HuH-7 (cell line): ENCODE measurements at regions not wholly inside any gene's neighbourhood (a gene's known extent, or its start where the extent isn't known, plus 50 kb on each side); places are given as distances from the start of the nearest gene placed in this dataset.
"Not testable (repeated sequence)": the region's sequence is repeated elsewhere in the genome, so short reads cannot be mapped to it uniquely, and the experiment has no call there.

Experiments used
- DNase-seq: peaks from one replicate; pipeline ENCODE4 v3.0.0; 2011; ENCODE audit warnings: low spot score

GRCh38 chr5:110812639-110813038 lies 73.8 kb downstream of the SLC25A46 start:
- DNase-seq = no peak

GRCh38 chr5:110815916-110816605 lies 77.3 kb downstream of the SLC25A46 start:
- DNase-seq = no peak

DNA sequence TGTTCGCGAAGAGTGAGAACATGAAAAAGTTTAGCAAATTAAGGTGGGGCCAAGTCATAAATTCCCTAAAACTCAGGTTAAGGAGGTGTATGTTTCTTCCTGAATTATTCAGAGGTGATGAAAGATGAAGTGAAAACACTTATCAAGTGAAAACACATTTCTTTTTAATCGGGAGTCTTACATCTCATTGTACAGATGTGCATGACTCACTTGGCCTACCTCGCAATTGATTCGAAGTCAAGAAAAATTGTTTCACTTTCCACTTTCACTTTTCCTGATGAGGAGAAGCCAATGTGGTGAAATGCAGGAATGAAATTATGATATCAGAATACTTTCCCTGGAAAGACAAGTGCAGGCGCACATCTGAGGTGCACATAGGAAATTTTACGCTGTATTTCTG lies 78.7 kb downstream of the SLC25A46 start:
- DNase-seq = no peak

GRCh38 chr5:110823571-110823970 lies 84.8 kb downstream of the SLC25A46 start:
- DNase-seq = no peak

- DNase-seq = no peak
These were observed 86.2 kb downstream of the SLC25A46 start for GRCh38 chr5:110824936-110825441.

GRCh38 chr5:110832683-110833082 lies 93.9 kb downstream of the SLC25A46 start:
- no peak for DNase-seq

DNA sequence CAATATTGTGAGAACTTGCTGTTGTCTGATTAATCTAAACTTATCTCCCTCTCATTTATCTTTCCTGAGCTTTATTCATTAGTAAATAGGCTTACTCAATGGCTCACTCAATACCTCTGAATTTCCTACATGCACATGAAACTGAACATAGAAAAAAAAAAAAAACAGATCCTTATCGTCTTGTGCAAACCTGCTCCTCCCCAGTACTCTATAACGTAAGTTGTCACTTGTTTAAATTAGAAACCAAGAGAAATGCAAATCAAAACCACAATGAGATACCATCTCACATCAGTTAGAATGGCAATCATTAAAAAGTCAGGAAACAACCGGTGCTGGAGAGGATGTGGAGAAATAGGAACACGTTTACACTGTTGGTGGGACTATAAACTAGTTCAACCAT lies 96.1 kb downstream of the SLC25A46 start:
- DNase-seq = not testable (repeated sequence)

GRCh38 chr5:110836851-110837250 lies 98.0 kb downstream of the SLC25A46 start:
- DNase-seq = no peak

DNA sequence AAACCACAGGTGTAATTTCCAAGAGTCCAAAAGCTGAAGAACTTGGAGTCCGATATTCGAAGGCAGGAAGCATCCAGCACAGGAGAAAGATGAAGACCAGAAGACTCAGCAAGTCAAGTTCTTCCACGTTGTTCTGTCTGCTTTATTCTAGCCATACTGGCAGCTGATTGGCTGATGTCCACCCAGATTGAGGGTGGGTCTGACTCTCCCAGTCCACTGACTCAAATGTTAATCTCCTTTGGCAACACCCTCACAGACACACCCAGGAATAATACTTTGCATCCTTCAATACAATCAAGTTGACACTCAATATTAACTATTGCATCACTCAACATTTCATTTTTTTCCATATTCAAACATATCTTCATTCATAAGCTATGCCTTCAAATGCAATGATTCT lies 99.5 kb downstream of the SLC25A46 start:
- DNase-seq = not testable (repeated sequence)

- no peak for DNase-seq
These were observed 100.2 kb downstream of the SLC25A46 start for GRCh38 chr5:110838961-110839360.

DNA sequence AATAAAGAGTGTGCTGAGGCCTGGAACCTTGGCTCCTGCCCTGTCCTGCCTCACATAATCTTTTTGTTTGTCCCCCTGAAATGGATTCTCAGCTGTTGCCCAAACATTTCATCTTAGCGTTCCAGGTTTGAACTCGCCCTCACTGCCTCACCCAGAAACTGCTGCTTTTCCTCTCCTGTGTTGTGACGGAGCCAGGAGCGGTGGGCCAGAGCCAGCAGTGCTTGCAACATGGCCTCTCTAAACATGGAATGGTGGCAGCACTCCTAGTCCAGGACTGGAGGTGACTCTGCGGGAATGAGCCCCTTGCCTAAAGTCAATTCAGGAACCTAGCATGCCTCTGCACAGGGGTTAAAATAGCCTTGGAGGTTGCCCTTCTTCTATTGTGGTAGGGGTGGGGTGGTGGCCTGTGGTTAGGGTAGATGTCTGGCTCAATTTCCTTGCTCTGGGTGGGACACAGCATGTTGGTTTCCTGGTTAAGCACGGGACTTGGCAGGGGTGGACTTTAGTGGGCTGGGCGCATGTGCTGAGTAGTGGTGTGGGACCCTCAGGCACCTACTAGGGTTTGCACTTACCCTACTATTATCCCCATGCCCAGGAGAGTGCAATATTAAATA lies 101.6 kb downstream of the SLC25A46 start:
- DNase-seq = no peak

DNA sequence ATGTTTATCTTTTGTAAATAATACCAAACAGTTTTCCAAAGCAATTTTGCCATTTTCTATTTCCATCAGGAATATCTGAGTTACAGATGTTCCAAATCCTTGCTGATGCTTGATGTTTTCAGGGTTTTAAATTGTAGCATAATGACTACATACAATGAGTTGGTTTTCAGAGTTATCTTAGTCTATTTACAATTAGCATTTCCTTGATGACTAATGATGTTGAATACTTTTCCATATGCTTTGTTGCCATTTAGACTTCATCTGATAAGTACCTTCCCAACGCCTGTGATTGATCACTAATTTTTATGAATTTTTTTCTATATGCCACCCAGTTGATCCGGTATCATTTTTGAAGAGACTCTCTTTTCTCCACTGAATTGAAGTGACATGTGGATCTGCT lies 102.3 kb downstream of the SLC25A46 start:
- no peak for DNase-seq

- DNase-seq = no peak
These were observed 104.1 kb downstream of the SLC25A46 start for GRCh38 chr5:110842948-110843347.

- DNase-seq = no peak
These were observed 105.4 kb downstream of the SLC25A46 start for GRCh38 chr5:110844251-110844650.

GRCh38 chr5:110846398-110847001 lies 107.7 kb downstream of the SLC25A46 start:
- DNase-seq = no peak

GRCh38 chr5:110851357-110851756 lies 112.5 kb downstream of the SLC25A46 start:
- DNase-seq = no peak

GRCh38 chr5:110852053-110852452 lies 113.2 kb downstream of the SLC25A46 start:
- no peak for DNase-seq

- no peak for DNase-seq
These were observed 113.7 kb downstream of the SLC25A46 start for GRCh38 chr5:110852541-110852940.

DNA sequence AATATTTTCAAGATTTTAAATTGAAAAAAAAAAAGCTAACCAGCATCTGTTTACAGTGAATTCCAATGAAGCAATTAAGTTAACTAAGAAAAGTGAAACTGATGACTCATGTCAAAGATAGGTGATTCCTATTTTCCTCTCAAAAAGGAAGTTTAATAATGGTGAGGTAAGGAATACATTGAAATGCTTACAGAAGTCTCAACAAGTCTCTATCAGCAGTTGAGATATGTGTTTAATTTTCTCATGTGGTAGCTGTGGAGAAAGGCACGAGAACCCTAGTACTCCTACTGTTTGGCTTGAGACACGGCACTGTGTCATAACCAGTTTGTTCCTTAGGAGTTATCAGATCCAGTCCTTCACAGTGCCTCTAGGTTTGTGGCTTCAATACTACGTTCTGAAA lies 114.5 kb downstream of the SLC25A46 start:
- no peak for DNase-seq

DNA sequence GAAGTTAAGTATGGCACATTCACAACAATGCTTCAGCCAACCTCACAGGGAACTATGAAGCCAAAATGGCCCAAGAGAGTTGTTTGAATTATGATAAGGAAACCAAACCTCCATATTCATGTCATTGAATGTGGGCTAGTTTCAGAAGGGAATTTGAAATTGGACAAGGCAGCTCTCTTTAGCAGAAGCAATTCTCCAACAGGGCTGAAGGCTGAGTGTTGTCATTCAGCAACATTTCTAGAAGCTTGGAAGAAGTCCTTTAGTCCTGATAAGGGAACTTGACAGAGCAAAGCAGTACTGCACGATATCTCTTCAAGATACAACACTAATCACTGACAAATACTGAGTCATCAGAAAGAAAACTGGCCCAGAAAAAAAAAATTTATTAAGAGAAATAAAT lies 115.4 kb downstream of the SLC25A46 start:
- no peak for DNase-seq

GRCh38 chr5:110855961-110856360 lies 117.2 kb downstream of the SLC25A46 start:
- DNase-seq = no peak

DNA sequence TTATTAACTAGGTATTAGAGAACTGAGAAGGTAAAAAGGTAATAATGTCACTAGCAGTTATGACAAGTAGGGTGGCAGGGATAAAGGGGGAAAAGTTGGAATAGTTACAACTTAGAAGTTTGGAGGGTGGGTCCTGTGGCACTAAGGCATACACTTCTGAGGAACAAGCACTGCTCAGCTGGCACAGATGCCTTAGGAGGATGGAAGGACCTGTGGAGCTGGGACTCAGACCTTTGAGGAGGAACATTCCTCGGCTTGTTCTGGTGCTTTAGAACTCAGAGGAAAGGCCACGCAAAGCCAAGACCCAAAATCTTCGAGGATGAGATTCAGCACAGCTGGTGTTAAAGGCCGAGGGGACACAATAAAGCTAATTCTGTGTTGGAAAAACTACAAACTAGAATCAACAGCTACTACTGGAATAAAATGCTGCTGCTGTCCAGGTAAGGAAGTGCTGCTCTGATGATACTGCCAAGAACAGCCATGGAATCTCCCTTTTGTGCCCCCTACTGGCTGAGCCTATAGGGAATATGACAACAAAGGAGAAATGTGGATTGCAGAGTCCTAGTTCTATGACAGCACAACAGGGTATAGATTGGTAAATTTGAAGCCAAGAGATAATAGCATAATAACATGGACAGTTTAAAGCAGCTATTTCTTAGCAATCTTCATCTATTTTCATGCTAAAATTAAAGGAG lies 126.7 kb downstream of the SLC25A46 start:
- DNase-seq = peak; percentile 46

GRCh38 chr5:110869927-110870326 lies 131.1 kb downstream of the SLC25A46 start:
- no peak for DNase-seq
